Endothelial cell of hepatic sinusoid (primary cell): ENCODE measurements at regions not wholly inside any gene's neighbourhood (a gene's known extent, or its start where the extent isn't known, plus 50 kb on each side); places are given as distances from the start of the nearest gene placed in this dataset.
"Not testable (repeated sequence)": the region's sequence is repeated elsewhere in the genome, so short reads cannot be mapped to it uniquely, and the experiment has no call there.

ENCODE experiments used
- in situ Hi-C: cut with HindIII; loops from 2 replicates; pipeline ENCODE4 v1.10.0; 2017; ENCODE audit warnings: low sequenced_read_pairs

DNA sequence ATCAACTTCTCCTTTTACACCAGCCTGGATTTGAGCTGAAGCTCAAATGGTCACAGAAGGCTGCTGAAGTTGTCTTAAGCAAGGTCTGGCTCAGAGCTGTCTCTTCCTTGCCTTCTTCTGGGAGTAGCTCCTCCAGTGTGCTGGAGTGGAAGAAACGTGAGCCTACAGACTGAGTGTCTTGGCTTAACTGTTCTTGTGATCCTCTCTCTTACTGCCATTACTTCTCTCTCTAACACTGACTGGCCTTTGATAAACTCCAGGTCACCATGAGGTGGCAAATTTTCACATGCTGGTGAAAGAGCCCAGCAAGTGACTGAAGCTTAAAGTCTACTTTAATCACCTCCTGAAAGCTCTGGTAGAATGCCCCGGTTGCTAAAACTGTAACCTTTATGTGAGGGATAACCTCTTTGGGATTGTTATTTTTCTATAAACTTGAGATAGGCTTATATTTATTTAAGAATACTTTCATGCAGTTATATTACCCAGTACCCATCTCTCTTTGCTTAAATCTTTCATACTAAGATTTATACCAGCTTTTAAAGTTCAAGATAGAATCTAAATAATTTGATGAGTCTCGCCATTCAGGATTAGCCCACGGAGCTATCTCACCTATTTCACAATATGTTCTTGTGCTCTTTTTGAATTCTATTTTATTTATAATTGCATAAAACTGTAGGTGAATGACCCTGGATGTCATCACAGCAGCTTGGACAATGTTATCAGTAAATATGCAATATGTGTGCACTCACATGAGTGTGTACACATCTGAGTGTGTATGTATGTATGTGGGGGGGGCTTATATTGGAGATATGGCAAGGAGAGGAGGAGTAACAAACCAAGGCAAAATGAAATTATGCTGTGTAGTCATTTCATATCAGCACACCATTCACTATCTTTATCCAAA is 924.0 kb downstream of the LTN1 start:
- in situ Hi-C loops = loop anchor here (10.0 kb wide), 1 partner anchor 176 kb away; no protein-coding TSS in a partner anchor

DNA sequence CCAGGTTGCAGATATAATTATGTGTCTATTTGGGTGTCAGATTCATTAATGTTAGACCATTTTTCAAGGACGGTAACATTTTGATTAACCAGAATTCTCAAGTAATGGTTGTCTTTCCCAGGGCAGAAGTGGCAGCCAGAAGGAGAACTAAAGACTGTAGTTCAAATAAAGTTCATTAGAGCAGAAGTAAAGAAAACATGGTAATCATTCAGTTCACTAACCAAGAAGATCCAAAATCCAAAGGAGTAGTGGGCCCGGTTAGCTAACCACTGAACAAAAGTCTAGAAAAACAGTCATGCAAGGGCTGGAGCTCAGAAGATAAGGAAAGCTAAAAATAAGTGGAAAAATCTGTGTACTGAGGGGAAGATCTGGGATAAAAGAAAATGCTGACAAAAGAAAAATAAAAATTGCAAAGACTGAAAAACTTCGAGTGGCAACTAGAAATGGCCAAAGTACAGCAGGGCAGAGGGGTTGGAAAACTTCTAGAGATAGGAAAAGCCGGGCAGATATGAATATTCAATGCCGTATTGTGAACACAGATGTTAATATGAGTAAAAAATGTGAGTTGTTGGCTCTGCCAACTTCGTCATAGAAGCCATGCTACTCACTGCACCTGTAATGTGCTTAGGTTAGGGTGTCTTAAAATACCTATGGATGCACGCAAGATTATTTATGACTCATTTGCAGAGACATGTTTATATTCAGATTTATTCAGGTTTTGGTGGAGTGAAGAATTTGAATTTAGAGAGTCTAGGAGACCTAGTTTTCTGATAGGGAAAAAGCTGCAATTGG is 925.9 kb downstream of the LTN1 start:
- in situ Hi-C loops = loop anchor here (10.0 kb wide), 1 partner anchor 178 kb away; no protein-coding TSS in a partner anchor

DNA sequence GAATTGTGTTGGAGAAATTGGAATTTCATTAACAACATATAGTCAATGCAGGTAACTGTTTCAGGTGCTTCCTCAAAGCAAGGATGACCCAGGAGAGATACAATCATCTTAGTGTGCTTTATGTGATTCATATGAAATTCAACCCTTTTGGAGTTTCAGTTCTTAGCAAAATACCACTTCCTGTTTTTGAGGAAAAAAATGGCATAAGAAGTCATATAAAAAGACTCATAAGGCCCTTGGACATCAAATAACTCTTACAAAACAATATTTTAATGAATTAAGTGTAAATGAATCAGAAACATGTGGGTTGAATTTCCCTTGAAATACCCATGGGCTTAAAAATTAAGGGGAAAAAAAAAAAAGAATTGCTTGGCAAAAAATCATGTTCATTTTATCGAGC is 926.6 kb downstream of the LTN1 start:
- in situ Hi-C loops = loop anchor here (10.0 kb wide), 1 partner anchor 179 kb away; no protein-coding TSS in a partner anchor

DNA sequence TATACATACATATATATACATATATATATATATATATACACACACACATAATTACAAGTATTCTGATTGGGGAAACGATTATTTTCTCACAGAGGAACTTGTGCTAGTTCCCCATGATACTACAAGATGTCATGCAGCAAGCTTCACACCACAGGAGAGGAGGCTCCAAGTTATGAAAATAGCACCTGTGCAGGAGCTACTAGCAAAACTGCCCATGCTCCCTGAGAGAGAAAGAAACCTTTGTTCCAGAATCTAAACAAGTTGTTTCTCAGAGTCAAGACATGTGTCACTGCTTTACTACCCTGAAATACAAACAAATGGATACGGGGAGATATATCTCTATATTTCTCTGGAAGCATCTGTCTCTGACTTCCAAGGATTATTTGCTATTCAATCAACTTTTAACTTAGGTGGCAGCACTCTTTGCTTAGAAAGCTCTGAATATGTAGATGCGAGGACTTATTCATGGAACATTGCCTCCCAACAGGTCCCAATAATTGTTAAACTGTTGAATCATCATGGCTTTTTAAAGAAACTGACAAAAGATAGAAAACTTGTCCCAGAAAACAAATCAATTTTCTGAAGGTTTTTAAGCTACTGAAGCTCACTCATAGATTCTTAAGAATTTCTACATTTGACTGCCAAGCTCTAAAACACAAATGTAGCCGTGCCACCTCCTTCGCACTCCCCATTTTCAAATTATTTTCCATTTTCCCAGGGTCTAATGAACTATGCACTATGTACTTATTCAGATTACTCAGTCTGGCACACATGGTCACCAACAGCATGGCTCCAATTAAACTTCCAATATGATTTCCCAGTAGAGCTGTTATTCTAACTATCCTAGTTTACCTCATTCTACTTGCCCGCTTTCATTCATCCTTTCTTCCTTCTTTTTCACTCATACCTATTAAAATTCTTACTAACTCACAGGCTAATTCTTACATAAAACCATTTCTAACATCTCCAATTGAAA is 929.1 kb downstream of the LTN1 start:
- in situ Hi-C loops = loop anchor here (10.0 kb wide), 1 partner anchor 181 kb away; no protein-coding TSS in a partner anchor

DNA sequence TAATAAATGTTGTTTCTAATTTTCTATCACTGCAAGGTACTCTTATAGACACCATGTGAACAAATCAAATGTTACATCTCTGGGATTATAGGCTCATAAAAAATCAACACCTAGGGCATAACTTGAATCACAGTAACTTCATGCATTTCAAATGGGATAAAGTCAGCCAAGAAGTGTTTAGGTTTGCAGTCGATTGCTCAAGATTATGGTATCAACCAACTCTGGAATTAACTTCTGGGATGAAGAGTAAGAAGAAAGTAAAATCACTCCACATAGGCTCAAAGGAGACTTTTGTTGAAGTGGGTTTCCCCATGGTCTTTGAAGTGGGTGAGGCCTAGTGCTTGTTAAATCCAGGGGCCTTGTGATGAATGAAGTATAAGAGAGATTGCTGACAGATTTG is 939.7 kb downstream of the LTN1 start:
- in situ Hi-C loops = not testable (repeated sequence)

DNA sequence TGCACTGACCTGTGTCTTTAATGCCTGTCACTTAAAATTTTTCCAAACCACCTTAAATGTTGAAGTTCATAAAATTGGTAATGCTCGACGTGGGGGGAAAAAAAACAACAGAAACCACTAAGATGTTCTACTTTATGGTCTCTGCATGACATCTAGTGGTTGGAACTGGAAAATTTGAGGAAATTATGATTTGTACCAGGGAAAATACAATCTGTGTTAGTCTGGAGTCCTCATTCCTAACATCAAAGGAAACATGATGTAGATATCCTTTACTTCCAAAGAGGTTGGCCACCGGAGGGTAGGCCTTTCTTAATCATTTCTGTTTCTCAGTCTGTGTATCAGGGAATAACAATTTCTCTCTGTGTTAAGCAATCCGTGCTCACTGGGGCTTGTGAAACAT is 941.0 kb downstream of the LTN1 start:
- in situ Hi-C loops = not testable (repeated sequence)

DNA sequence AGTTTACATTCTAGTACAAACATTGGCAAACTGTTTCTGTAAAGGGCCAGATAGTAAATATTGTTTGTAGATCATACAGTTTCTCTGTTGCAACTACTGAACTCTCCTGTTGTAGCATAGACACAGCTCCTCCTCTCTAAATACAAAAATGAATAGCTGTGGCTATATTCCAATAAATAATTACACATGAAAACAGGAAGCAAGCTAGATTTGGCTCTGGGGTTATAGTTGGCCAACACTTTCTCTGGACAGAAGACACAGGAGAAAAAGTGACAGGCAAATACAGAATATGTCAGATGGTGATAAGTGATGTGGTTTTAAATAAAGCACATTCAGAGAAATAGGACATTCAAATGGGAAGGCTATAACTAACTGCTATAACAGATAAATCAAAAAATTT is 957.0 kb downstream of the LTN1 start:
- in situ Hi-C loops = not testable (repeated sequence)

DNA sequence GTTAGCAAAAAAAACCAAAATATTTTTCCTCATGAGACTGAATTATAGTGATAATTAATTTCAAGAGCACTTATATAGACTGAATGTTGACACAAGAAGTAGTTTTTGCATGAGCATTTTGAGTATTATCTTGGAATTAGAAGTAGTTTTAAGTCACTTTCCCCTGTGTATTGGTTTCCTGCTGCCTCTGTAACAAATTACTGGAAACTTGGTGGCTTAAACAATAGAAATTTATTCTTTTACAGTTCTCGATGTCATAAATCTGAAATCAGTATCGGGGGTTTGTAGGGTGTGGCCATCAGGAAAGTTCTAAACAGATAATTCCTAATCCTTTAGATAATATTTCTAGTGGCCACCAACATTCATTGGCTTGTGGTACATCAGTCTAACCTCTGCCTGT is 957.8 kb downstream of the LTN1 start:
- in situ Hi-C loops = not testable (repeated sequence)

DNA sequence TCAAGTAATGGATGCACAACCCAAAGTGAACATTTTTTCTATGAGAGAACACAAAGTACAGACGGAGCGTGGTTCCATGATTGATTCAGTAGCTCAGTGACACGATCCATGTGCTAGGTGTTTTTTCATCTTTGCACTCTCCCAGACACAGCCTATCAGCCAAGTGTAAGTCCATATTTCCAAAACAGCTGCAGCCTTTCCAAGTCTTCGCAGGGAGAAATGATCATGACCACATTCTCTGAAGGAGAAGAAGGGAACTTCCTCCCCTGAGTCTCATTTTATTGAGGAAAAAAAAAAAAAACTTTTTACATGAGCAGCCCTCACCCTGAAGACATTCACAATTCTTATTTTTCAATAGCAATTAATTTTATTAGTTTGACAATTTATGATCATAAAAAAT is 958.3 kb downstream of the LTN1 start:
- in situ Hi-C loops = not testable (repeated sequence)

DNA sequence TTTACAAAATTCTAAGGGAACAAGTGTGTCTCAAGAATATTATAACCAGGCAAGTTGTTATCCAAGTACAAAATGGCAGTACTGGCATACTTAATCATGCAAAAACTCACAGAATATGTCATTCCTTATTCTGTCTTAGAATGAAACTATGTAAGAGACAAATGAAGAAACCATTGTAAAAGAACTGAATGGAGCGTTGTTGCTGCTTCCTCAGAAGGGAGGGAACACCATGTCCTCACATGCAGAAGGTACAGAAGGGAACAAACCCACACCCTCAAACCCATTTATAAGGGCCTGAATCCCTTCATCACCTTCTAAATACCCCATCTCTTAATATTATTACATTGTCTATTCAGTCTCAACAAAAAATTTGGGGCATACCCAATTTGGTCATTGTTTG is 960.0 kb downstream of the LTN1 start:
- in situ Hi-C loops = not testable (repeated sequence)

DNA sequence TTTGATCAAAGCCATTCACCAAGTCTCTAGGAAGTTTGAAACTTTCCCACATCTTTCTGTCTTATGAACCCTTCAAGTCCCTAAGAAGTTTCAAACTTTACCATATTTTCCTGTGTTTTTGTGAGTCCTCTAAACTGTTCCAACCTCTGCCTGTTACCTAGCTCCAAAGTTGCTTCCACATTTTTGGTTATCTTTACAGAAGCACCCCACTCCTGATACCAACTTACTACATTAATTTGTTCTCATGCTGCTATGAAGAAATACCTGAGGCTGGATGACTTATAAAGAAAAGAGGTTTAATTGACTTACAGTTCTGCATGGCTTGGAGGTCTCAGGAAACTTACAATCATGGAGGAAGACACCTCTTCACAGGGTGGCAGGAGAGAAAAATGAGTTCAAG is 961.6 kb downstream of the LTN1 start:
- in situ Hi-C loops = not testable (repeated sequence)

DNA sequence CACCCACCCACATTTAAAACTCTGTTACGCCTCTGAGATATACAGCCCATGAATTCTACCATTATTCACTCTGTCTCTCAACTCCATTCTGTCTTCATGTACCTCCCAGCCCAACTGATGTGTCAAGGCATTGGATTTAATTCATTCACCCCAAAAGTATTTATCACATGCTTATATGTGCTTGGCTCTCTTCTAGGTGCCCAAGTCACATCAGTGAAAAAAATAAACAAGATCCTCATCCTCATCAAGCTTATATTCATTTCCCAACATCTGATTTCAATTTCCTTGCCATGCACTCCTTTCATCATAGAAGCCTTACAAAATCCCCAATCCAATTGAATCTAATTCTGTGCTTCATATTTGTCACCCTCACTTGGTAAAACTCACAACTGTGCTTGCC is 967.6 kb downstream of the LTN1 start:
- in situ Hi-C loops = no loop called here

DNA sequence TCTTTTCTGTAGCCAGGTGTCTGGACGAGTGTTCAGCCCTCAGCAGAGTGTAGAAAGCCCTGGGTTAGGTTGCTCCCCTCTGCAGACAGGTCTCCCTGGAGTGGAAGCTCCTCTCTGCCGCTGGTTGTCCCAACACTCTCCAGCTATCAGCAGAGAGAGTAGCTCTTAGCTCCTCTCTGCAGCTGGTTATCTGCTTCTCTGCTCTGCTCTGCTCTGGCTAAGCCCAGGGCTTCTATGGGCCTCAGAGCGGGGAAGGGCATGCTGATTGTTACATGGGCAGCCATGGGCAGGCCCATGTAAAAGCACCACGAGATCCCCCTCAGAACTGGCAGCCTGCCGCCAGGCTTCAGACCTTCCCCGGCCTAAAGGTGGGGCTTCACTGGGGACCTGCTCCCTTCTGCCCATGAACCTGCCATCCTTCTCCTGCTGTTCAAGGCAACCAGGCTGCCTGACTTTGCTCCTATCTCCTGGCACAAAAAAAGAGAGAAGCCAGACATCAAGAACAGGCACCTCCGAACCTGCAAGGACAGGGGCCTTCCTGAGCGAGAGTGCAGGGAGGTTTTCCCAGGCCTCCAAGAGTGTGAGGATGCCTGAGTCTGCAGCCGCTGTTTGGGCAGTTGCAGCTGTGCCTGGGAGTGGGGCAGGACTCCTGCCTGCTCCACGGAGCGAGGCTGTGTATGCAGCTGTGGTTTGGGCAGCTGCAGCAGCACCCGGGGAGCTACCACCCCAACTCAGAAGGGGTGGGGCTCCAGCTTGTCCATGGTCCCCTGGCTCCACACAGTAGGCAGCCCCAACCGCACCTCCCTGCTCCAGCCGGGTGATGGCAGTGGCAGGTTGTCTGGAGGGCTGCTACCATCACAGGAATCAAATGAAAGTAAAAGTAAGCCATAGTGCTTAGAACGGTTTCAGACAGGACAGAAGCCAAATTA is 973.7 kb downstream of the LTN1 start:
- in situ Hi-C loops = no loop called here

DNA sequence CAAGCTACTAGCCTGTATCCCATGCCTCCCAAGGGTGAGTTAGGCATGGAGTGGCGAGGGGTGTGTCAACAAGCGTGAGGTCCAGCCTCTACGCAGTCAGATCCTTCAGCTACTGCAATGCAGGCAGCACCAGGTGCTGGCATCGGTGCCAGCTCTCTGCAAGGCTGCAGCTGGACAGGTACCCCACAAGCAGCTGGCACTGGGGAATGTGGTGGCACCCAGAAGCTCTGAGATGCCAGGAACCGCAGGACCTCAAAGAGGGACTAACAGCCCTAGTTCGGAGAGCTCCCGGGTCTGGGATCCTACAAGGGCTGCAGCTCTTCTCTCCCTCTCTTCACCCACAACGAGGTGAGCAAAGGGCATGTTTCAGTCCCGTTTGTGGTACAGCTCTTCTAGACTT is 974.5 kb downstream of the LTN1 start:
- in situ Hi-C loops = no loop called here

DNA sequence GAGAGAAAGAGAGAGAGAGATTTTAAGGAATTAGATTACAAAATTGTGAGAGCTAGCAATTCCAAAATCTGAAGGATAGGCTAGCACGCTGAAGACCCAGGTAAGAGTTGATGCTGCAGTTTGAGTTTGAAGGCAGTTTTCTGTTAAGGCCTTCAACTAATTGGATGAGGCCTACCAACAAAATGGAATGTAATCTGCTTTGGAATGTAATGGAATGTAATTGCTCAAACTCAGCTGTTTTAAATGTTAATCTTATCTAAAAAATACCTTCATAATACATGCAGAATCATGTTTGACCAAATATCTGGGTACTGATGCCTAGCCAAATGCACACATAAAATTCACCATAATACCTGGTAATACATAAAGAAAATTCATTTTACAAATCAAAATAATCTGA is 976.1 kb downstream of the LTN1 start:
- in situ Hi-C loops = no loop called here

DNA sequence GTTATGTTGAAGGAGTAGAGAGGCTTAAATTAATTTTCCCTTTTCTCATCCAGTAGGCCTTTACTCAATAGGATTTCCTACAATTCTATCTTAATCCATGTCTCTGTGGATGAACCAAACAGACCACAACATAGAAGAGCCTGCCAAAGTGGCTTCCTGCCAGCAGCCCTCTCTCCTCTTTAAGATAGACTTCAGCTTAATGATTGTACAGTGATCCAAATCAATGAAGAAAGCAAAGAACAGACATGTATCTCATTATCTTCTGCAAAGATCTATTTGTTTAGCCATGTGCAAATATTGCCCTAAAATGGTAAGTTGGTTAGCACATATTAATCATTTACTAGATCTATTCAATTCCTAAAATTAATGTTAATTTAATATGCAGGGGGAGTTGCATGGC is 979.6 kb downstream of the LTN1 start:
- in situ Hi-C loops = not testable (repeated sequence)

DNA sequence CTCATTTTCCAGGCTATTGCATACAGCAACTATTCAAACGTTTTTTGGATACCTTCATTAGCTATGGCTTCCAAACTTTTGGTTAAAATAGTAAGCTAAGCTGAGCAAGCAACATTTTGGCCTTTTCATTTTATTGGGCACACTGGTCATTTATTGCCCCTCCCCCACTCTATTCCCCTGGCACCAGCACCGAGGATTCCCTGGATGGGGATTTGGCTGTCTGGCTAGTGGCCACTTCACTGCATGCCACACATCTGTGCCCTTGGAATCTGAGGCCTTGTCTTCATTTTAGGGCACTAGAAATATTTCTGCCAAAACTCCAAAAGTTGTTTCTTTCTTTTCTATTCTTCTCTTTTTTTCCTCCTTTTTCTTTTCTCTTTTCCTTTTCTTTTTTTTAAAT is 980.7 kb downstream of the LTN1 start:
- in situ Hi-C loops = not testable (repeated sequence)

DNA sequence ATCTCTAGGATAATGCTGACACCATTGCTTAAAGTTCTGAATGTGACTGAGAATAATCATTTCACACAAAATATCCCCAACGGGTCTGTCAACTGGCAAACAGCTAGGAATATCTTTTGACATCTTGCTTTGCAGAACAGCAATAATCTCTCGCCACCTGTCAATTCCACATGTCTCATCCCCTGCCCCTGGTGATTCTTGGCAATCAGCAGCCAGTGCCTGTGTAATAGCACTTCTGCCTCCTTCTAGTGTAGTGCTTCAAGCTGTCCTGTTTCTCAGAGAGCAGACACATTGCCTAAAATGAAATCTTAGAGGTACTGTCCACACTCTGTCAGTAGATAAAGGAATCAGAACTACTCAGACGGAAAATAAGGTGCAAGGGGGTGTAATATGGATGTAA is 984.4 kb downstream of the LTN1 start:
- in situ Hi-C loops = not testable (repeated sequence)

DNA sequence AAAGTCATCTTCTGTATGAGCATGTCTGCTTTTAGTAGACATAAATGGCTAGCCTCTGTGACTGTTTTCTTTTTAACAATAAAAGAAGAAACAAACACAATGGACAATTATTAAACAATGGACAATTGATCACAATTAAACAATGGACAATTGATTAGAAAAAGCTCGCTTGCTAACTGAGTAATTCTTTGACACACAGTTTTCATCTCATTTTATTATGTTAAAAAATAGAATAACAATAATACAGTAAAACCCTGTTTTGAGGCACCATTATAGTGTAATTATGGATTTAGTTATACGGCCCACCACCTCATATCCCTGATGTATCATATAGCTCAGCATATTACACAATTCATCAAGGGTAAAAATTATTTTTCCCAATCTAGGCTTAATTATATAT is 989.0 kb downstream of the LTN1 start:
- in situ Hi-C loops = not testable (repeated sequence)

DNA sequence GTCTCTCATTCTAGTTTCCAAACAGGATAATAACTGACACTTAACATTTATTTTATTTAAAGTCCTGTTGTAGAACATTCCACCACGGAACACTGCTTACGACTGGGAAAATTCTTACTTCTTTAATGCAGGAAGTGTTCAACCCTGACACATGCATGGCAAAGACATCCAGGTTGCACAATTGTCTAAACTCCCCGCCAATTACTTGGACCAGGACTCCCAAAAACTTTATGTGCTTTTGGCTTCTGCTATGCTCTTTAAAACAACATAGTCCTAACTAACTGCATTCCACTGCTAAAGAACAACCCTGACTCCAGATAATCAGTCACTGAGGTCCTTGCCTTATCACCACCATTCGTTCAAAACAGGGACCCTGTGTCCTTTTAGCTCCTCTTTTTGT is 995.8 kb downstream of the LTN1 start:
- in situ Hi-C loops = not testable (repeated sequence)
